WERI-Rb-1 (cell line): ENCODE measurements at regions not wholly inside any gene's neighbourhood (a gene's known extent, or its start where the extent isn't known, plus 50 kb on each side); places are given as distances from the start of the nearest gene placed in this dataset.
A peak's percentile ranks its signal among the peaks of the same experiment; 100 is the strongest.

Experiments
- DNase-seq: peaks from one replicate; pipeline ENCODE4 v3.0.0-alpha.2; 2020
- H3K27ac ChIP-seq: fragments of 250-450 bp; sonication (Bioruptor Pico); 2 replicates; pipeline ENCODE4 v1.5.1; 2020; ENCODE audit warnings: mild to moderate bottlenecking, moderate library complexity
- H3K27me3 ChIP-seq: fragments of 250-450 bp; sonication (Bioruptor Pico); 2 replicates; pipeline ENCODE4 v1.5.1; 2021; ENCODE audit warnings: mild to moderate bottlenecking, low read depth, moderate library complexity; ENCODE audit not compliant: insufficient read depth, severe bottlenecking
- H3K36me3 ChIP-seq: fragments of 250-450 bp; sonication (Bioruptor Pico); 2 replicates; pipeline ENCODE4 v1.5.1; 2020; ENCODE audit warnings: mild to moderate bottlenecking, moderate library complexity
- H3K4me3 ChIP-seq: 2 replicates; pipeline ENCODE4 v1.5.1; 2011; ENCODE audit warnings: low read depth, mild to moderate bottlenecking, control low read depth, low read length
- H3K9me3 ChIP-seq: fragments of 250-450 bp; sonication (Bioruptor Pico); 2 replicates; pipeline ENCODE4 v1.5.1; 2021; ENCODE audit warnings: mild to moderate bottlenecking, moderate library complexity; ENCODE audit not compliant: severe bottlenecking
- CTCF ChIP-seq: IDR thresholded peaks from 2 replicates; pipeline ENCODE4 v1.5.1; 2011; ENCODE audit warnings: low read depth, mild to moderate bottlenecking, control low read depth, inconsistent platforms, low read length

- Histone ChIP-seq H3K27me3 (no peaks in the 10 kb centered on the region), H3K27ac (no peak overlapping the region), H3K36me3 (no peaks in the 10 kb centered on the region), H3K9me3 (no peaks in the 10 kb centered on the region), H3K4me3 (no peak overlapping the region)
- TF ChIP-seq CTCF: no peak
- DNase-seq: no peak
Measured at GRCh38 chr11:82082976-82083375, 650.7 kb downstream of the FAM181B start.

- no peaks in the 10 kb centered on the region for H3K9me3 ChIP-seq
- H3K4me3 ChIP-seq: no peak overlapping the region
- no peaks in the 10 kb centered on the region for H3K27me3 ChIP-seq
- TF ChIP-seq CTCF: no peak
- no peak overlapping the region for H3K27ac ChIP-seq
- H3K36me3 ChIP-seq: no peaks in the 10 kb centered on the region
- DNase-seq: no peak
Measured at GRCh38 chr11:82080160-82080559, 653.5 kb downstream of the FAM181B start.

- TF ChIP-seq CTCF: no peak
- Histone ChIP-seq H3K36me3 (no peaks in the 10 kb centered on the region), H3K27ac (peak overlapping the region; percentile 75), H3K27me3 (no peaks in the 10 kb centered on the region), H3K4me3 (no peak overlapping the region), H3K9me3 (no peaks in the 10 kb centered on the region)
- peak; percentile 15 for DNase-seq
Measured at GRCh38 chr11:82076126-82076525, 657.5 kb downstream of the FAM181B start.

- no peak overlapping the region for H3K4me3 ChIP-seq
- H3K27ac ChIP-seq: no peak overlapping the region
- H3K9me3 ChIP-seq: no peaks in the 10 kb centered on the region
- no peaks in the 10 kb centered on the region for H3K27me3 ChIP-seq
- no peak for DNase-seq
- no peaks in the 10 kb centered on the region for H3K36me3 ChIP-seq
- TF ChIP-seq CTCF: no peak
Measured at GRCh38 chr11:82059505-82059904, 674.2 kb downstream of the FAM181B start.

GRCh38 chr11:82056450-82056849 lies 677.2 kb downstream of the FAM181B start:
- Histone ChIP-seq H3K9me3 (no peaks in the 10 kb centered on the region), H3K4me3 (no peak overlapping the region), H3K36me3 (no peaks in the 10 kb centered on the region), H3K27ac (no peak overlapping the region), H3K27me3 (no peaks in the 10 kb centered on the region)
- no peak for TF ChIP-seq CTCF
- no peak for DNase-seq

GRCh38 chr11:82049199-82049598 lies 684.5 kb downstream of the FAM181B start:
- H3K27ac ChIP-seq: no peak overlapping the region
- no peak for TF ChIP-seq CTCF
- no peaks in the 10 kb centered on the region for H3K9me3 ChIP-seq
- no peaks in the 10 kb centered on the region for H3K36me3 ChIP-seq
- no peak overlapping the region for H3K4me3 ChIP-seq
- H3K27me3 ChIP-seq: no peaks in the 10 kb centered on the region
- no peak for DNase-seq
